HepG2 (cell line): ENCODE measurements at regions not wholly inside any gene's neighbourhood (a gene's known extent, or its start where the extent isn't known, plus 50 kb on each side); places are given as distances from the start of the nearest gene placed in this dataset.

ENCODE experiments used
- ATAC-seq: fragments of 200-7000 bp; cut with Tn5 transposase; 3 replicates; pipeline ENCODE4 v1.9.1; 2020; ENCODE audit warnings: mild to moderate bottlenecking, moderate library complexity
- BruUV-seq: library from RNA; stranded (reverse); fragments of 400-500 nt; replicated peaks from 2 replicates; lab custom pipeline; 2021; lab: Mats Ljungman, UMichigan
- CTCF ChIA-PET: fragments of 300-600 bp; formaldehyde crosslinking; extraction: SDS; loops from one replicate; lab custom pipeline; 2021; ENCODE audit warnings: low total read pairs, inconsistent platforms, low intra/inter-chr PET ratio; lab: Yijun Ruan, JAX
- POLR2A ChIA-PET: fragments of 350-600 bp; sonication (Branson Sonifier 250); formaldehyde crosslinking; loops from one replicate; lab custom pipeline; 2020; ENCODE audit warnings: antibody characterized with exemption, inconsistent platforms; lab: Yijun Ruan, JAX
- DNase-seq: peaks from one replicate; pipeline ENCODE4 v3.0.0-alpha.2; 2015; ENCODE audit warnings: low spot score
- FAIRE-seq: peaks from 3 replicates; lab custom pipeline; 2011; peaks lifted over from hg19 to GRCh38; lab: Jason Lieb, UNC
- H2AFZ ChIP-seq: one replicate; pipeline ENCODE4 v1.6.1; 2011; ENCODE audit warnings: low read length, inconsistent platforms
- H3K27ac ChIP-seq: fragments of 300-600 bp; 3 replicates; pipeline ENCODE4 v1.8.0; 2011; ENCODE audit warnings: mixed run types, mild to moderate bottlenecking, mixed read lengths, low read length, inconsistent platforms; ENCODE audit not compliant: insufficient read depth; ENCODE audit errors: extremely low read length
- H3K27me3 ChIP-seq, 2 experiments: fragments of 200-600 bp in 1 of 2; 2 replicates in 1 of 2; 3 replicates in 1 of 2; pipeline versions ENCODE4 v1.6.0 to v1.8.0; 2011; ENCODE audit warnings: low read length in 2 of 2, mild to moderate bottlenecking in 2 of 2, moderate library complexity in 2 of 2, inconsistent platforms in 1 of 2; ENCODE audit not compliant: insufficient read depth in 2 of 2, control insufficient read depth in 1 of 2
- H3K36me3 ChIP-seq, 2 experiments: fragments of 200-600 bp in 1 of 2; replicated peaks in 1 of 2; 2 replicates in 1 of 2; 3 replicates in 1 of 2; pipeline versions ENCODE4 v1.5.1 to v1.8.0; 2011; ENCODE audit warnings: low read length in 2 of 2, inconsistent platforms in 1 of 2; ENCODE audit not compliant: insufficient read depth in 2 of 2, control insufficient read depth in 1 of 2
- H3K4me1 ChIP-seq: 2 replicates; pipeline ENCODE4 v1.5.1; 2012; ENCODE audit warnings: low read length, inconsistent platforms; ENCODE audit not compliant: insufficient read depth
- H3K4me2 ChIP-seq: 2 replicates; pipeline ENCODE4 v1.6.0; 2011; ENCODE audit warnings: low read depth, low read length, inconsistent platforms
- H3K4me3 ChIP-seq, 3 experiments: fragments of 200-600 bp in 1 of 3; sonication (generic), shearing (Covaris generic) in 1 of 3; replicated peaks in 1 of 3; 2 replicates each; pipeline ENCODE4 v1.5.1; 2011 to 2016; ENCODE audit warnings: low read length in 3 of 3, inconsistent platforms in 2 of 3, low read depth in 2 of 3, mild to moderate bottlenecking in 2 of 3, control low read depth in 1 of 3, mixed read lengths in 1 of 3; ENCODE audit not compliant: insufficient read depth in 1 of 3
- H3K79me2 ChIP-seq: one replicate; pipeline ENCODE4 v1.6.1; 2011; ENCODE audit warnings: low read length, inconsistent platforms; ENCODE audit not compliant: insufficient read depth
- H3K9ac ChIP-seq: 2 replicates; pipeline ENCODE4 v1.6.0; 2011; ENCODE audit warnings: mild to moderate bottlenecking, low read depth, low read length, inconsistent platforms; ENCODE audit not compliant: insufficient read depth
- H3K9me3 ChIP-seq: 2 replicates; pipeline ENCODE4 v1.5.1; 2012; ENCODE audit warnings: mild to moderate bottlenecking, low read length
- H4K20me1 ChIP-seq: 2 replicates; pipeline ENCODE4 v1.6.0; 2011; ENCODE audit warnings: inconsistent platforms, mild to moderate bottlenecking, low read length, moderate library complexity; ENCODE audit not compliant: insufficient read depth
- PAF1 ChIP-seq: IDR thresholded peaks from 2 replicates; pipeline ENCODE4 v1.6.1; 2016; ENCODE audit warnings: missing genetic modification reagents, missing compliant biosample characterization
- ZZZ3 ChIP-seq: sonication (generic); formaldehyde crosslinking; IDR thresholded peaks from 2 replicates; pipeline ENCODE4 v1.4.0; 2020; ENCODE audit warnings: missing genetic modification reagents, mild to moderate bottlenecking, borderline replicate concordance
- WGBS: methylation state at CpG from one replicate; pipeline ENCODE4 v1.1.6; 2017; ENCODE audit warnings: low lambda C conversion rate; 5-methylcytosine and 5-hydroxymethylcytosine counted together
- in situ Hi-C: cut with HindIII; loops from 2 replicates; pipeline ENCODE4 v1.10.0; 2017; ENCODE audit warnings: low pct_unique_long_range_greater_than_20kb; ENCODE audit not compliant: extremely low pct_ligation_motif_present
- intact Hi-C: fragments of 100-400 bp; cut with micrococcal nuclease; formaldehyde crosslinking; loops from one replicate; pipeline ENCODE4 v1.10.0; 2022; ENCODE audit not compliant: unreplicated experiment
- TF ChIP-seq, protein P1 (sequence below): fragments of 450-650 bp; IDR thresholded peaks from 2 replicates; pipeline ENCODE4 v1.6.1; 2016
- TF ChIP-seq, protein P2 (sequence below): sonication (generic); formaldehyde crosslinking; conservative IDR thresholded peaks from 2 replicates; pipeline ENCODE4 v1.4.0; 2020; ENCODE audit warnings: mild to moderate bottlenecking, missing genetic modification reagents, moderate library complexity
- TF ChIP-seq, protein P3 (sequence below): sonication (generic); formaldehyde crosslinking; IDR thresholded peaks from one replicate; pipeline ENCODE4 v1.5.1; 2020; ENCODE audit warnings: mild to moderate bottlenecking, missing genetic modification reagents; ENCODE audit errors: not compliant biosample characterization

DNA sequence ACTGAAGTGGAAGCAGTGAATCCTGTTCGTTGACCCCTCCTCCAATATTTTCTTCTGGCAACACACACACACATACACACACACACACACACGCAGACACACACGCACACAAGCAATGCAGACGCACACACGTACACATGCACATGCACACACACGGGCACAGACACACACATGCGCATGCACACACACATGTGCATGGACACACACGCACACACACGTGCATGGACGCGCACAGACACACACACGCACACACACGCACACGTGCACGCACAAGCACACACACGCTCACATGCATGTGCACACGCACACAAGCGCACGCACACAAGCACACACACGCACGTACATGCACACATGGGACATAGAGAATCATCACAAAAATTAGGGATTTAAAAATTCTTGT is 488.2 kb upstream of the TPK1 start:
- Histone ChIP-seq H2AFZ (no peak overlapping the region), H3K4me2 (no peak overlapping the region), H3K9me3 (peaks cover 80% of the 10 kb centered on the region), H4K20me1 (no peaks in the 10 kb centered on the region), H3K9ac (no peak overlapping the region), H3K79me2 (no peaks in the 10 kb centered on the region), H3K4me1 (no peaks in the 10 kb centered on the region), H3K36me3 (no peaks in the 10 kb centered on the region), H3K4me3 (no peak overlapping the region), H3K27me3 (no peaks in the 10 kb centered on the region), H3K27ac (no peak overlapping the region)
- TF ChIP-seq, protein P1, sequence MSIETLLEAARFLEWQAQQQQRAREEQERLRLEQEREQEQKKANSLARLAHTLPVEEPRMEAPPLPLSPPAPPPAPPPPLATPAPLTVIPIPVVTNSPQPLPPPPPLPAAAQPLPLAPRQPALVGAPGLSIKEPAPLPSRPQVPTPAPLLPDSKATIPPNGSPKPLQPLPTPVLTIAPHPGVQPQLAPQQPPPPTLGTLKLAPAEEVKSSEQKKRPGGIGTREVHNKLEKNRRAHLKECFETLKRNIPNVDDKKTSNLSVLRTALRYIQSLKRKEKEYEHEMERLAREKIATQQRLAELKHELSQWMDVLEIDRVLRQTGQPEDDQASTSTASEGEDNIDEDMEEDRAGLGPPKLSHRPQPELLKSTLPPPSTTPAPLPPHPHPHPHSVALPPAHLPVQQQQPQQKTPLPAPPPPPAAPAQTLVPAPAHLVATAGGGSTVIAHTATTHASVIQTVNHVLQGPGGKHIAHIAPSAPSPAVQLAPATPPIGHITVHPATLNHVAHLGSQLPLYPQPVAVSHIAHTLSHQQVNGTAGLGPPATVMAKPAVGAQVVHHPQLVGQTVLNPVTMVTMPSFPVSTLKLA, result peak; percentile 94
- no peak for TF ChIP-seq ZZZ3 (CRISPR knock-in tag)
- BruUV-seq, result no TSS peak
- ChIA-PET CTCF (no interaction called here), POLR2A (no interaction called here)
- FAIRE-seq (no peak), ATAC-seq (no peak), DNase-seq (no peak)
- intact Hi-C loops (no loop called here), in situ Hi-C loops (no loop called here)
- WGBS, result 62% methylated on average over 21 of the region's 21 CpGs

DNA sequence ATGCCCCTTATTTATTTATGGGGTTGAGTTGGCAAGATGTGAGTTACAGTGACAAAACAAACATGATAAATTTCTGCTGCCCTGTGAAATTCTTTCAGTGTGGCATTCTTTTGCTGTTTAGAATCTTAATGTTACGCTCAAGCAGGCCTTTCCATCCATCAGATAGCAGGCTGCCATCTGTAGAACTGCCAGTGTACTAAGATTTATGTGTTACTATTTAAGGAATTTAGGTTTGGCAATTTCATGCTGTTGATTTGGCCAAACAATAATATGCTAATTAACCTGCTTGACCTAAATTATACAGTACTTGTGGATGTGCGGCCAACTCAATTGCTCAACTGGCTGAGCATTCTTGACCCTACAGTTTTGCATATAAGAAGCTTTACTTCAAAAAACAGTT is 477.7 kb upstream of the TPK1 start:
- FAIRE-seq (no peak), DNase-seq (no peak), ATAC-seq (no peak)
- H4K20me1 ChIP-seq, result no peaks in the 10 kb centered on the region
- H3K4me2 ChIP-seq, result no peak overlapping the region
- H3K27ac ChIP-seq, result no peak overlapping the region
- CTCF ChIA-PET, result no interaction called here
- 2% methylated on average over 2 of the region's 2 CpGs for WGBS
- no peaks in the 10 kb centered on the region for H3K27me3 ChIP-seq
- H3K4me1 ChIP-seq, result no peaks in the 10 kb centered on the region
- peaks cover 86% of the 10 kb centered on the region for H3K9me3 ChIP-seq
- no peaks in the 10 kb centered on the region for H3K79me2 ChIP-seq
- H3K4me3 ChIP-seq, result no peak overlapping the region
- BruUV-seq, result no TSS peak
- H3K9ac ChIP-seq, result no peak overlapping the region
- H3K36me3 ChIP-seq, result no peaks in the 10 kb centered on the region
- in situ Hi-C loops, result no loop called here
- intact Hi-C loops, result no loop called here
- POLR2A ChIA-PET, result no interaction called here
- no peak overlapping the region for H2AFZ ChIP-seq
- TF ChIP-seq PAF1 (CRISPR knock-in tag), result no peak
- TF ChIP-seq, protein P2, sequence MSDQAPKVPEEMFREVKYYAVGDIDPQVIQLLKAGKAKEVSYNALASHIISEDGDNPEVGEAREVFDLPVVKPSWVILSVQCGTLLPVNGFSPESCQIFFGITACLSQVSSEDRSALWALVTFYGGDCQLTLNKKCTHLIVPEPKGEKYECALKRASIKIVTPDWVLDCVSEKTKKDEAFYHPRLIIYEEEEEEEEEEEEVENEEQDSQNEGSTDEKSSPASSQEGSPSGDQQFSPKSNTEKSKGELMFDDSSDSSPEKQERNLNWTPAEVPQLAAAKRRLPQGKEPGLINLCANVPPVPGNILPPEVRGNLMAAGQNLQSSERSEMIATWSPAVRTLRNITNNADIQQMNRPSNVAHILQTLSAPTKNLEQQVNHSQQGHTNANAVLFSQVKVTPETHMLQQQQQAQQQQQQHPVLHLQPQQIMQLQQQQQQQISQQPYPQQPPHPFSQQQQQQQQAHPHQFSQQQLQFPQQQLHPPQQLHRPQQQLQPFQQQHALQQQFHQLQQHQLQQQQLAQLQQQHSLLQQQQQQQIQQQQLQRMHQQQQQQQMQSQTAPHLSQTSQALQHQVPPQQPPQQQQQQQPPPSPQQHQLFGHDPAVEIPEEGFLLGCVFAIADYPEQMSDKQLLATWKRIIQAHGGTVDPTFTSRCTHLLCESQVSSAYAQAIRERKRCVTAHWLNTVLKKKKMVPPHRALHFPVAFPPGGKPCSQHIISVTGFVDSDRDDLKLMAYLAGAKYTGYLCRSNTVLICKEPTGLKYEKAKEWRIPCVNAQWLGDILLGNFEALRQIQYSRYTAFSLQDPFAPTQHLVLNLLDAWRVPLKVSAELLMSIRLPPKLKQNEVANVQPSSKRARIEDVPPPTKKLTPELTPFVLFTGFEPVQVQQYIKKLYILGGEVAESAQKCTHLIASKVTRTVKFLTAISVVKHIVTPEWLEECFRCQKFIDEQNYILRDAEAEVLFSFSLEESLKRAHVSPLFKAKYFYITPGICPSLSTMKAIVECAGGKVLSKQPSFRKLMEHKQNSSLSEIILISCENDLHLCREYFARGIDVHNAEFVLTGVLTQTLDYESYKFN (CRISPR knock-in tag), result no peak
- TF ChIP-seq, protein P3, sequence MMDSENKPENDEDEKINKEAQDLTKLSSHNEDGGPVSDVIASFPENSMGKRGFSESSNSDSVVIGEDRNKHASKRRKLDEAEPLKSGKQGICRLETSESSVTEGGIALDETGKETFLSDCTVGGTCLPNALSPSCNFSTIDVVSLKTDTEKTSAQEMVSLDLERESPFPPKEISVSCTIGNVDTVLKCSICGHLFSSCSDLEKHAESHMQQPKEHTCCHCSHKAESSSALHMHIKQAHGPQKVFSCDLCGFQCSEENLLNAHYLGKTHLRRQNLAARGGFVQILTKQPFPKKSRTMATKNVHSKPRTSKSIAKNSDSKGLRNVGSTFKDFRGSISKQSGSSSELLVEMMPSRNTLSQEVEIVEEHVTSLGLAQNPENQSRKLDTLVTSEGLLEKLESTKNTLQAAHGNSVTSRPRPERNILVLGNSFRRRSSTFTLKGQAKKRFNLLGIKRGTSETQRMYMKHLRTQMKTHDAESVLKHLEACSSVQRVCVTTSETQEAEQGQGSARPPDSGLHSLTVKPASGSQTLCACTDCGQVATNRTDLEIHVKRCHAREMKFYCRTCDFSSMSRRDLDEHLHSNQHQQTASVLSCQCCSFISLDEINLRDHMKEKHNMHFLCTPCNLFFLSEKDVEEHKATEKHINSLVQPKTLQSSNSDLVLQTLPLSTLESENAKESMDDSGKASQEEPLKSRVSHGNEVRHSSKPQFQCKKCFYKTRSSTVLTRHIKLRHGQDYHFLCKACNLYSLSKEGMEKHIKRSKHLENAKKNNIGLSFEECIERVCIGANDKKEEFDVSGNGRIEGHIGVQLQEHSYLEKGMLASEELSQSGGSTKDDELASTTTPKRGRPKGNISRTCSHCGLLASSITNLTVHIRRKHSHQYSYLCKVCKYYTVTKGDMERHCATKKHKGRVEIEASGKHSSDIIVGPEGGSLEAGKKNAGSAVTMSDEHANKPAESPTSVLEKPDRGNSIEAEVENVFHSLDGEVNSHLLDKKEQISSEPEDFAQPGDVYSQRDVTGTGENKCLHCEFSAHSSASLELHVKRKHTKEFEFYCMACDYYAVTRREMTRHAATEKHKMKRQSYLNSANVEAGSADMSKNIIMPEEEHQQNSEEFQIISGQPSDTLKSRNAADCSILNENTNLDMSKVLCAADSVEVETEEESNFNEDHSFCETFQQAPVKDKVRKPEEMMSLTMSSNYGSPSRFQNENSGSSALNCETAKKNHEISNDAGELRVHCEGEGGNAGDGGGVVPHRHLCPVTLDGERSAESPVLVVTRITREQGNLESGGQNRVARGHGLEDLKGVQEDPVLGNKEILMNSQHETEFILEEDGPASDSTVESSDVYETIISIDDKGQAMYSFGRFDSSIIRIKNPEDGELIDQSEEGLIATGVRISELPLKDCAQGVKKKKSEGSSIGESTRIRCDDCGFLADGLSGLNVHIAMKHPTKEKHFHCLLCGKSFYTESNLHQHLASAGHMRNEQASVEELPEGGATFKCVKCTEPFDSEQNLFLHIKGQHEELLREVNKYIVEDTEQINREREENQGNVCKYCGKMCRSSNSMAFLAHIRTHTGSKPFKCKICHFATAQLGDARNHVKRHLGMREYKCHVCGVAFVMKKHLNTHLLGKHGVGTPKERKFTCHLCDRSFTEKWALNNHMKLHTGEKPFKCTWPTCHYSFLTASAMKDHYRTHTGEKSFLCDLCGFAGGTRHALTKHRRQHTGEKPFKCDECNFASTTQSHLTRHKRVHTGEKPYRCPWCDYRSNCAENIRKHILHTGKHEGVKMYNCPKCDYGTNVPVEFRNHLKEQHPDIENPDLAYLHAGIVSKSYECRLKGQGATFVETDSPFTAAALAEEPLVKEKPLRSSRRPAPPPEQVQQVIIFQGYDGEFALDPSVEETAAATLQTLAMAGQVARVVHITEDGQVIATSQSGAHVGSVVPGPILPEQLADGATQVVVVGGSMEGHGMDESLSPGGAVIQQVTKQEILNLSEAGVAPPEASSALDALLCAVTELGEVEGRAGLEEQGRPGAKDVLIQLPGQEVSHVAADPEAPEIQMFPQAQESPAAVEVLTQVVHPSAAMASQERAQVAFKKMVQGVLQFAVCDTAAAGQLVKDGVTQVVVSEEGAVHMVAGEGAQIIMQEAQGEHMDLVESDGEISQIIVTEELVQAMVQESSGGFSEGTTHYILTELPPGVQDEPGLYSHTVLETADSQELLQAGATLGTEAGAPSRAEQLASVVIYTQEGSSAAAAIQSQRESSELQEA, result no peak
